ENCODE measurements at regions not wholly inside any gene's neighbourhood (a gene's known extent, or its start where the extent isn't known, plus 50 kb on each side); places are given as distances from the start of the nearest gene placed in this dataset.
"Not testable (repeated sequence)": the region's sequence is repeated elsewhere in the genome, so short reads cannot be mapped to it uniquely, and the experiment has no call there.

DNA sequence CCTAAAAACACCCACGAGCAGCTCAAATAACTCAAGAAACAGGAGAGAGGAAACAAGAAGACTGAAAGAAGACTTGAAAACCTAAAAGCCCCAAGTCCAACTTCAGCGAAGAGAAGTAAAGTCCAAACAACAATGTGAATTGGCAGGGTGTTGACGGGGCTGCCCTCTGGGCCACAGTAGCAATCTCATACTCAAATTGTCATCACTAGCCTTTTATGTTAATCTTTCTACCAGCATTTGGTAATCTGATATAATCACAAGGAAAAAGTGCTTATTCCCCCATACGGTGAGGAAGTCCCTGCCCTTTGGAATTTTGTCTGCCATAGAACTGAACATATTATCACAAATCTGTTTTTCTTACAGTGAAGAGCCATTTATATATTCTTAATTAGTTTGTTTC lies 51.5 kb upstream of the IFNE start:
- DNase-seq = no peak

DNA sequence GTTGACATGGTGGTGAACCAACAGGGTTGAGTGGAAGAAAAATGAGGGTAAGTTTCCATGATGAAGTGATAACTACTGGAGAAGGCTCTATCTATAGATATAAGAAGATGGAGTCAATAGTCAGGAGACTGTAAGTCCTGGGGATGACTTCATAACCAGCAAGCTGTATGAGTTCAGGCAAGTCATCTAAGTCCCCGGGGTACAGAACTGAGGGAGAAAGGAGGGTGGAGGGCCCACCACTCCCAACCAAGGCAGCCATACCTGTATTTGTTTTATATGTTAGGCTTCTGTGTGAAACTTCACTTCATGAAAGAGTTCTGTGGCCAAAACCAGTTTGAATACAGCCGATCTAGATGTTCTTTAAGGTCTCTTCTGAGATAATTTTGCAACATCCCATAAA lies 53.3 kb upstream of the IFNE start:
- no peak for DNase-seq

DNA sequence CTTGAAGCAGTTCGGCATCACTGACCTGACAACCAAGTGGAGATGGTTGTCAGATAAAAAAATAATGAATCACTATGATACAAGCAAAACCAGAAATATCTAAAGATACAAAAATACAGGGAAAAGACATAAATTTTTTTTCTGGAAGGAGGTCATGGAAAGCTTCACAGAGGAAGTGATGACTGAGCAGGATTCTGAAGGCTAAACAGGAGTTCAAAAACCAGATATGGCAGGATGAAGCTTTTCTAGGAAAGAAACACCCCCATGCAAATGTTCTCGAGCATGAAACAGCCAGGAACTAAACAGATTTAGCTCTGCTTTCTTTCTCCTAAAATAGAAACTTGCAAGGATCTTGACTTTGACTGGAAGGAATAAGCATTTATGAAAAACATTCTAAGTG lies 60.7 kb upstream of the IFNE start:
- DNase-seq = peak; percentile 32

DNA sequence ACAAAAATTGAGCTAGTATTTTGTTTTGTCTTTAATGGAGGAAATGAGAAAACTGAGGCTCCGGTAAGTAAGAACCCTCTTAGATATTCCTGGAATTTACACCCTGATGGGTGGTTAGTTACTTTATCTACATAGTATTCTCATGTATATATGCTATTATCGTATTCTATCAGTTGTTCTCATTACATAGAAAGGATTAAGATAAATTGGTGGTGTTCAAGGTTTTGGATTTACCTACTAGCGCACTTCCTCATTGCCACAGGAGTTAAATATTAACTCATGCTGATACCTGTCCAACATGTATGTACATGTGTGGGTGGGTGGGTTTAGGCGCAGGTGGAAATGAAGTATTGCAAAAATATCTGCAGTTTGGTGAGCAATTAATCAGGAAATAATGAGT lies 61.1 kb upstream of the IFNE start:
- no peak for DNase-seq

DNA sequence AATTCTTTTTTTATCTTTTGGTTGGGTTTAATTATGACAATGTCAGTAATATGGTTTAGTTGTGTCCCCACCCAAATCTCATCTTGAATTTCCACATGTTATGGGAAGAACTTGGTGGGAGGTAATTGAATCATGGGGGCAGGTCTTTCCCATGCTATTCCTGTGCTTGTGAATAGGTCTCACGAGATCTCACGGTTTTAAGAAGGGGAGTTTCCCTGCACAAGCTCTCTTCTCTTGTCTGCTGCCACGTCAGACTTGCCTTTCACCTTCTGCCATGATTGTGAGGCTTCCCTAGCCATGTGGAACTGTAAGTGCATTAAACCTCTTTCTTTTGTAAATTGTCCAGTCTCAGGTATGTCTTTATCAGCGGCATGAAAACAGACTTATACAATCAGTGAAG lies 61.7 kb upstream of the IFNE start:
- not testable (repeated sequence) for DNase-seq

DNA sequence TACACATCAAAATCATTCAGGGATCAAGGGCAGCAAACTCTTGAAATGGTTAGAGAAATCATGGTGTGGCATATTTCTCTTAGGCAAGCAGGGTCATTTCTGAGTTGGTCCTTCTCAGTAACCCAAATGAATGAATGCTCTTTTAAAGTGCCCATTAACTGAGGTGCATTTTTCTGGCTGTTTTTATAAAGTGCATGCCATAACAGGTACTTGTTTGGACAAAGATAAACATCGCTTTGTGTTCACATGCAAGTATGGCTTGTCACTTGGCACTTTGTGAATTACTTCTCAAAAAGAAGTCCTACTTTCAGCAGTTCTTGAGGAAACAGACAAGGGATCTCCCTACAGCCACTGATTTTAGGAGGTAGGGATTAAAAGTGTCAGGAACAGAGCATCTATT lies 64.8 kb upstream of the IFNE start:
- DNase-seq = no peak

DNA sequence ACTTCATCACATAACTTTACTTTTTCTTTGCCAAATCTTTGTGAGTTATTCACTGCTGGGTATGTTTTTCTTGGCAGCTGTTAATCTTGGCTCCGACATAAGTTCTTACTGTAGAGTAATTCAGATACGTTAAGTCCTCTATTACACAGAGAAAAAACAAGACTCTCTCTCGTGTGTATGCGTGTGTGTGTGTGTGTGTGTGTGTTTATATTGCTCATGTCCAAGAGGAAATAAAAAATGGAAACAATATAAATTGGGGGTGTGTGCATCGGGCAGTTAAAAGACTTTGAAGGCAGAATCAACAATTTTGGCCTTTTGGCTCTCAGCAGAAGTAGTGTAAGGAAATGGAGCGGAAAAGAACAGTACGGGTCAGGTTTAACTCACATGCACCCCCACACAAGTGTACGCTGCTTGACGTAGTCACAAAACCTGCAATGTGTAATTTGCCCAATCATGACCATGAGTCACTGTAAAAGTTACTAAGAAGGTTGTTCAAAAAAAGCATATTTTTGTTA lies 67.2 kb upstream of the IFNE start:
- peak; percentile 96 for DNase-seq

DNA sequence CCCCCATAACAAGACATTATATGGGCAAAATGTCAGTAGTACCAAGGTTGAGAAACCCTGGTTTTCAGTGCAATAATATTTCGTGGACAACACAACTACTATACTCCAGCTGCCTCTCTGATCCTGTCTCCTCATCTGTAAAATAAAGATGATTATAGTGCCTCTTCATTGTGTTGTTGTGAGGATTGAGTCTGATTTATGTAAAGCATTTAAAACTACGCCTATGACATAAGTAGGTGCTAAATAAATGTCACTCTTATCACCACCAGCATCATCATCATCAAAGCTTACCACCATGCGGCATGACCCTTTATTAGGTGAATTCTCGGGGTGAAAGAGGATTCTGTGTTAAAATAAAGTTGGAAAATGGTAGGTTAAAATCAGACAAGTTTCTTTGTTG lies 67.8 kb upstream of the IFNE start:
- DNase-seq = no peak

DNA sequence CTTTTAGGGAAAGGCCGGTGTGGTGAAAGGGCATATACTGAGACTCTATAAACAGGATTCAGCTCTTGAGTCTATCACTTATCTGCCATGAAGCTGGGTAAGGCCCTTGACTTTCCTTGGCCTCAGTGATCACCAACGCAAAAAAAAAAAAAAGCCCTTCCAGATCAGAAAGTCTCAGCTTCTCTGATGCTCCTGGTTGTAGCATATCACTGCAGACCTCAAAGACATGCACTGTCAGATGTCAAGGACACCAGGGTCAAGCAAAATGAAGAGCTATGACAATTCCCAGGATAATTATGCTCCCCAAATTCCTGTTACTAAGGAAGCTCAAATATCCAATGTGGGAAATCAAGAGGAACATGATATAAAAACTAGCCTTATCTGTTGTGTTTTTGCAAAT lies 68.3 kb upstream of the IFNE start:
- DNase-seq = no peak

DNA sequence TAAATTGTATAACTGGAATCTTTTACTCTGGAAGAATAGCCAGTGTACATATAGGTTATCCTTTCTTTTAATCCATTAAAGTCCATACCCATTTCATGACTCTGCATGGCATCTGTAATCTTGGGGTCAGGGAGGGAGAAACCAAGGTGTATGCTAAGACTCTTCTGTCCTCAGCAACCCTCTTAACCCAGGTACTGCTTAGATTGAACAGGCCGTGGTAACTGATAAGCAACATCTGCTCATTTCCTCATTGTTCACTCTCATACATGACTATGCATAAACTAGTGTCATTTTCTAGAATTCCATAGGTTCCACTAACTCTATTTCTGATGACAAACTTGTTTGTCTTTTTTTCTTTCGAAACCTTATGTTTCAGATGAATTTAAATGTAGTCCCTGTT lies 69.3 kb upstream of the IFNE start:
- DNase-seq = no peak

DNA sequence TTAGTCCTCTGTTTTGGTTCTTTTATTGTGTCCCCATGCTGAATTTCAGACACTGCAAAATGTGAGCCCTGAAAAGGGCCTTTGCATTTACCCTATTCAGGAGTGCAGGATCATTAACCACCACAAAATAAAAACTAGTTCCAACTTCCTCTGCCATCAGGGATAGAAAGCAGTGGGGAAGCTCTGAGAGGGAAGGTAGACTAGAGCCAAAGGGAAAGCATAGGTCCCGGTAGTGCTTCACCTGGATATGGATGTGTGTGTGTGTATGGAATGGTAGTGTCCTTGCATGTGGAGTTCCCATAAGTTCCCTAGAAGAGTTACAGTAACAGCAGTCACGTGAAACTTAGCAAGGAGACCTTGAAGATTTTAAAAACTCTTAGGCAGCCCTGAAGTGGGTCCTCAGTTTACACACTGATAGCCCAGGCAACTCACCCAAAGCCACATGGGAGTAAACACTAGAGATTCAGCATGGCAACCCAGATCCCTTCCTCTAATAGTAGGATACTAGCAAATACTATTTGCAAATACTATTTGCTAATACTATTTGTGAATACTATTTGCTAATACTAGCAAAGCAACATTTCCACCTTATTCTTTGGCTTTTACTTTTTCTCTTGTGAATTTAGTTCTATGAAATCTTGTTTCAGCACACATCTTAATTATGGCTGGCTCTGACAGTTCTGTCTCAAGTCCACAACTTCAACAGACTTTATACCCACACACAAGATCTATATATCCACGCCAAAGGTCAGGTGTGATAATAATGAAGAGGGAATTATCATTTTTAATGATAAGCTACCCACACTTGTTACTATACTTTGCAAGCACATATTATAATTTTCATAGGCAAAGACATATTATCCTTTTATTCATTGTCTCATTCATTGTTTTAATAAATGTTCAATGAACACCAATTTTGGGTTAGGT lies 70.4 kb upstream of the IFNE start:
- no peak for DNase-seq

DNA sequence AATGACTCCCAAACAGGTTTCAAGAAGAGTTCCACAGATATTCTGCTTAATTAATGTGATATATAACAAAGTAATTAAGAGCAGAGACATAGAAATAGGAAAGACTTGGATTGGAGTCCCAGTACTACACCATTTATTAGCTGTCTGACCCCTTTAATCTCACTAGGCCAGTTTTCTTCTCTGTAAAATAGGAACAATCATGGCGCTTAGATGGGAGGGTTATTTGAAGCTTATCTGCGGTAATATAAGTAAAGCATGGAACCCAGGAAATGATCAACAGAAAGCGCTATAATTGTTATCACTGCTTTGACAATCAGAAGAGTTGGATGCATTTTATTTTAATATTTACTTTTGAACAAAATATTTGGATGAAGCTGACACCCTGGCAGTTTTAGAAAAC lies 71.3 kb upstream of the IFNE start:
- DNase-seq = no peak

DNA sequence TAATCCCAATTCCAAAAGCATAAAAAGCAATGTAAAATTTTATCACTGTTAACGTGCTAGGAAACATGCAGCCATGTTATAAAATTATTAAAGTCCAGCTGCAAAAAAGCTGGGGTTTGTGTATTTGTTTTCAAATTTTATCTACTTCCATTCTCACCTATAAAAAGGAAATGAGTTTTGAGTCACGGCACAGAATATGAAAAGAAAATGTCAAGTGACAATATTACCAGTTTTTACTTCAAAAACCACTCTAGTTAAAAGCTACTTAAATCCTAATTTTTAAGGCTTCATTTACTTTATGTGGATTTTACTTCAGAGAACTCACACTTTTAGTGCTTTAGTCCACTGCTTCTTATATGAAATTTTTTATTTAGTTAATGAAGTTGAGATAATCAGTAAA lies 72.7 kb upstream of the IFNE start:
- no peak for DNase-seq

DNA sequence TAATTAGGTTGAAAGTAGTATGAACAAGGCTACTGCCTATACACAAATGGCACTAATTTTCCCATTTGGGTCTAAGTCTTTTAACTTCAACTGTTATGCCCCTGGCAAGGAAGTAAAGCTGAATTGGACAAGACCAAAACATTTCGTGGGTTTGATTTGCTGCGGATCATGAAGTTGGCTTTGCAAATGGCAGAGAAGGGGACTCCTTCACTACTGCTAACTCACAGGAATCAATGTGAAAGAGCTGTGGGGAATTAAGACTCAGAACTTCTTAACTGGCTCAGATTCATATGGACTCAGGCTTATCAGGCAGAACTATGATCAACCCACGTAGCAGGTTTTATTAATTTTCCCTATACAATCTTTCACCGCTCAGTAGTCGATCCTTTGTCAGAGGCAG lies 73.8 kb upstream of the IFNE start:
- no peak for DNase-seq

DNA sequence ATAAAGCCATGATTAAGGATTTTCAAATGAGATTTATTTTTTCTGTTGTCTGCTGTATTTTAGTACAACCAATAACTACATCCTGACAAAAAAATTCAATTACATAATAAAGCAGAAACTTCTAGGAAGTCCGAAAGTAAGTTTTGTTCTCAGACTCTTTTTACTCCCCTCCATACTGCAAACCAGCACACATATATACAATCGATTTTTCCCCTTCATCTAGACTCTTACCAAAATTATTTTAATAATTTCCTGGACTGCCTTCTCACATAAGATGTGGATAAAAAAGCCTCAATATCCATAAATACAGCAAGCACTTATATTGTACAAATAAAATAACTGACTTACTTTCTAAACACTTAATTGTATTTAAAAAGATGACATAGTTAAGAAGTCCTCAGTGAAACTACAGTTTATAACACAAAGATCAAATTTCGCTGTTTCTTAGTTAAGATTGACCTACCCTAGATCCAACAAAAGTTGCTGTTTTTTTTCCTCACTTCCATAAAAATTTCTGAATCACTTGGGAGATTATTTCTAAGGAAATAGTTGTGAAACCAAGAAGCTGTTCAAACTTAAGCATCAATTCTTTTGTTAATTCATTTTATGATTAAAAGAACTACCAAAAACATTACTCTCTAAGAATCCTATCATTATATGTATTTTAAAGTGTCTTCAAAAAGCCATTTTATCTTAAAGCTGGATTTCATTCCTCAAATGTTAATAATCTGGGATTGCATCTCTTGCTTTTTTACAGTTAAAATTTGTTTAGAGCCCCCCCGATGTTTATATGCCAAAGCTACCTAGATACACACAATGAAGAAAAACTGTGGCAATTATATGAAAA lies 74.7 kb upstream of the IFNE start:
- no peak for DNase-seq

DNA sequence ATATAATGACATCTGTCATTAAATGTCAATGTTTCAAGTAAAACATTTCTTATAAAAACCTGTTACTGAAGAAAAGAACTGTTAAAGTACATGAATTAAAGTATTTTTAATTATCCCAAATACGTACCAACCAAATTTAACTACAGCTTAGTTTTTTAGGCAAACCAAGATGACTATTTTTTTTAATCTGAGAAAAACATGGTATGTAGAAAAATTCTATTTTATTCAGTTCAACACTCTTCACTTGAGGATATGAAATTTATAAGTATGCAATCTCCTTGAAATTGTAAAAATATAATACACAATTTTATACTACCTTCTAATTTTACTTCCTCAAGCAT lies 75.3 kb upstream of the IFNE start:
- DNase-seq = no peak

DNA sequence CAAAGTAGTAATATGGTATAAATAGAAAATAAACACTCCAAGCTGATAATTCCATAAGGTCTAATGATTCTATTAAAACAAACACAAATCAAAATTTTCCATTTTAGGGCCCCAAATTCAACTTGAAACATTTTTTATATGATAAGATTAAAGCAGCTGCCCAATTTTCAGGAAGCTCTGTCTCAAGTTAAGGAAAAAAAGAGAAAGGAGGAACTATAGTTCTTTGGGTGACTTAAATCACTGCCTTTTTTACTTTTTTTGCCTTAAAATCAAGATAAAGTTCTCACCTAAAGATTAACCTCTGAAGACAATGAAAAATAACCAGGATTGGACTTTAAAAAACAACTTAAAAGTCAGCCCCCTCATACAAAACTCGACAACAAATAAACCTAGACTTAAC lies 76.0 kb upstream of the IFNE start:
- no peak for DNase-seq

DNA sequence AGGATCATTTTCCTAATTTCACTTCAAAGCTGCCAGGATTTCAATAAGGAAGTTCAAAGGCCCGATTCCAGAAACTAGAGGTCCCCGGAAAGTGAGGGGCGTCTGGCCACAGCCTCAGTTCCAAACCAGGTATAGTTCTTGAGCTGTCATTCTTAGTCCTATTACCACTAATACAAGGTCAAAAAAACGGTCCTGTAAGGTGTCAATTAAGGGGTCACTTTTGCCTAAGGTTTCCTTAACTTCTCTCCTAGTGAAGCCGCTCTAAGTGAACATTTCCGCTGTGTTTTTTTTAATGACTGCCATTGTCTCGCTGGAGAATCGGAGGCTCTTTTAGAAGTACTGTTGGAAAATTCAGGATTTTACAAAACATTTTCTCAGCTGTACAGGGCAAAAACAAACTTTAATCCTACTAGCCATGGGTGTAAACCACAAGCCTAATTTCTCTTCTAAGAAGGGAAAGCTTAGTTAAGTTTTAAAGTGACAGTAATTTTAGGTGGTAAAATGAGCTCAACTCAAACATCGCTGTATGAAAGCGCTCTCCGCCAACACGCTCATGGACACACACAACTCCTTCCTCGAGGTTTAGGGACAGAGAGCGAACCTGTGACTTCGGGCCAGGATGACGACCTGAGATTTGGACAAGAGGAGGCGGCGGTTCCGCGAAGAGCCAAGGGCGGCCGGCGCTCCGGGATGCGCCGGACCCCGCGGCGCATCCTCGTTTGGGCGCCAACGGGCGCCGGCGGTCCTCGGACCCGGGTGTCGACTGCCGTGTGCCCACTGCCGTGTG lies 76.7 kb upstream of the IFNE start:
- peak; percentile 38 for DNase-seq

DNA sequence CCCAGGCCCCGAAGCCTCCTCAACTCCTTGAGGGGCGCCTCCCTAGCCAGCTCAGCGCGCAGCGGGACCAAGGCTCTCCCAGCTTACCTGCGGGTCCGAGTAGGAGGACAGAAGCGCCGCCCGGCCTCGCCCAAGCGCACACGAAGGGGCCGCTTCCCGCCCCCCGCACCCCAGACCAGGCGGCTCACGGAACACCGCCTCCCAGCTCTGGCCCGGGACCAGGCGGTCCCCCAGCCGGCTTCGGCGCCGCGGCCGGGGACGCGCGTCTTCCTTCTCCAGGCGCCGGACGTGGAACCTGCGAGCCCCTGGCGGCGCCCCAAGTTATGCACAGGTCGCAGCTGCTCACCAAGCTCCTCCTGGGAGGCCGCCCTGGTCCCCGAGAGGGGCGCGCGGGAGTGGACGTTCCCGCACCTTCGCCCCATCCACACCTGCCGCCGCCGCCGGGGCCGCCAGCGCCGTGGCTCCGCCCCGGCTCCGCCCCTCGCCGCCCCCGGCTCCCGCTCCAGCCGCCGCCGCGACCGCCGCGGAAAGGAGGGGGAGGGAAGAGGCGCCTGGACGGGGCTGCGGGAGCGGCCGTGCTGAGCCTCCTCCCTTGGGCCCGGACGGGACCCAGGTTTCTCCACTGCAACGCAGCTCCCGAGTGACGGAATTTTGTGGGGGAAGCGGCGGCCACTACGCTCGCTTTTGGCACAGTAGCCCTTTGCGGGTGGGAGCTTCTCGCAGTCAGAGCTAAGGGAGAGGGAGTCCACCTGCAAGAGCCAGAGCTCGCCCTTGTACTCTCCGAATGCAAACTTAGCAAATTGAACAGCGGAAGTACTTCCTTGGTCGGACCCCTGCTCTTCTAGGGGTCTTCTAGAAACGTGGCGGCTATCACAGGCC lies 77.5 kb upstream of the IFNE start:
- DNase-seq = peak; percentile 76

DNA sequence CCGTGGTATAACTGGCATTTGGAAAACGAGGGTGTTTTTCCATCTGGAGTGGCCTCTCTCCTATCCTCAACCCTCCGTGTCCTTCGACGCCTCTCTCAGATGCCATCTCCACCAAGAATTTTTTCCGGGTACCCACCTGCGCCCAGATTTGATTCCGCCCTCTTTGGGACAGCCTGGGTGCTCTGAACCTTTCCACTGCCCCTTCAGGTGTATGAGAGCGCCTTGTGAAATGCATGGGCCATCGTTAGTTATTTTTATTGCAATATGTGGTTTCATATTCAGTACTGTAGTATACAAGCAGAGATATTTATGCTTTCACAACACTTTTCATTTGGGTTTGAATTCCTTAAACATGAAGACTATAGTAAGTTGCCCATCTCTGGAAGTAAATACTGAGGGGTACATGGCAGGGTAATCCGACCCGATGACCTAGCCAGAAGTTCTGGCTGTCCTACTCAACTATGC lies 78.2 kb upstream of the IFNE start:
- DNase-seq = no peak

DNA sequence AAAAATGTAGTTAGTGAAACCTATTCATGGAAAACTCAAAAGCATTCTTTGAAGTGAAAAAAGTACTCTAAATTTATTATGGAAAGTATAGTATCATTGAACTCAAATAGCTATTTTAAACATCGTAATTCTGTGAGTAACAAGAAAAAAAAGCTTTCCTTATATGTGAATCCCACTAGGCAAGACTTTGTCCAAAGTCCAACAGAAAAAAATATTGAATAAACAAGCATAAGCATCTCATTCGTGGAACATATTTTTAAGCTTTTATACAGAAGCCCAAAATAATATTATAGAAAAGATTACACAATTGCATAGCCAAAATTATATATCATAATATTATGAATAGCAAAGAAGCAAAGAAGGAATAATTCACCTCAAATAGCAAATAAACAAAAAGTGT lies 79.4 kb upstream of the IFNE start:
- no peak for DNase-seq

DNA sequence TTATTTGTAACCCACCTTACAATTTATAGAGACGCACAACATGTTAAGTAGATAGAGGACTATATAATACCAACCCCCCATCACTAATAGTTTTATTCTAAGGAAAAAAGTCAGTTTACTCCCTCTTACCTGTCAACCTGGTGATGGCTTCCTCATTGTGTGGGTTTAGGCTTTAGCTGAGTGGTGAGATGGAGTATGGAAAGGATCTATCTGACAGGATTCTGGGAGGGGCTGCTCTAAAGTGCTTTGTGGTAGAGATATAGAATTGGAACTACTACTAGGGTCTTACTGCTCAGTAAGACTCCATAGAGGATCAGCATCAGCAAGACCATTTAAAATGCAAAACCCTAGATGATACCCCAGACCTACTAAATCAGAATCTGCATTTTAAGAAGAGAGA lies 82.1 kb upstream of the IFNE start:
- DNase-seq = no peak
